GM19324 (cell line): ENCODE measurements at regions not wholly inside any gene's neighbourhood (a gene's known extent, or its start where the extent isn't known, plus 50 kb on each side); places are given as distances from the start of the nearest gene placed in this dataset.

Source experiments
- ATAC-seq: cut with Tn5 transposase; IDR thresholded peaks from one replicate; pipeline ENCODE4 v1.9.1; 2021; ENCODE audit warnings: mild to moderate bottlenecking, moderate library complexity; ENCODE audit not compliant: unreplicated experiment, low FRiP score

DNA sequence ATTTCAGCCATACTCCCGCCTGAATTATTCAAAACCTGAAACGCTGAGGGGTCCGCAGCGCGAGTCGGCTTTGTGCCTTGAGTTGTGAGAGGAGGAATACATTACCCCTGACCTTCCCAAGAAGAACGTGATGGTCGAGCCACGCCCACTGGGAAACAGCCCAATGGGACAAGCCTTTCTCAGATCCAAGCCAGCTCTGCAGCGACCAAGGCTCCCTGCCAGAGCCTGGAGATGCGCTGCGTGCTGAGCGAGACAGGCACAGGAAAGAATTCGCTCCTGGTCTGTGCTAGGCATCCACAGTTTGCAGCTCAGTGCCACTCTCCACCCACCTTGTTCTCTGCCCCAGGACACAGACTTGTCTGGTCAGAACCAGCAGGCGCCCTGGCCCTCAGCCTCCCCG is 74.1 kb upstream of the GLI2 start:
- no peak for ATAC-seq

DNA sequence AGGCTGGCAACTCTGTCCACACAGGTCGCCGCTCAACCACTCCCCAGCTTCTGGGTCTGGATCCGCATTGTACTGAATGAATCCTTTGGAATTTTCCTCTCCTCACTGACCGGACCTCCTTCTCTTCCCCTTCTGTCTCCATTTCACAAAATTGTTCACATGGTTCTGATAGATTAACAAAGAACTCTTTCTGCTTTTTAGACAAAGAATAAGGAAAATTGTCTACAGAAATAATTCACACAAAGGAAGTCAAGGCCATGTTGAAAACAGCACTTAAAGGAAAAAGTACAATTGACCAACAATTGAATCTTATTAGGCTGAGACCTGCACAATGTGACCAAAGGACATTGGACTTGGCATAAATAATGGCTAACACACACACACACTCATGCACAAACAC is 73.6 kb upstream of the GLI2 start:
- no peak for ATAC-seq

DNA sequence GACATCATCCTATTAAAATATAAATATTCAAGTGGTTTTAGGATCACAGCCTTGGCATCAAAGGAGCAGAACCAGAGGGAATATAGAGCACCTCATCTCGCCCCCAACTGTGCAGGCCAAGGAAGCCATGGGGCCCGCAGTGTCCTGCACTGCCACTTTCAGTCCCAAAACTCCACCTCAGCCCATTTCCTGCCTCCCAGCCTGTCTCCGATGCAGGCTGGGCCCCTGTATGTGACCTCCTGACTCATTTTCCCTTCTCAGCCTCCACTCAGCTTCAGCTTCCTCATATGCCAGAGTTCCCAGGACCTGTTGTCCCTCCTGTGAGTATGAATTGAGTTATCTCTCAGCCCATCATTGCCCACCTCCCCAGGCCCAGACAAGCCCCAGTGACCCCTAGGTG is 72.9 kb upstream of the GLI2 start:
- ATAC-seq: no peak

DNA sequence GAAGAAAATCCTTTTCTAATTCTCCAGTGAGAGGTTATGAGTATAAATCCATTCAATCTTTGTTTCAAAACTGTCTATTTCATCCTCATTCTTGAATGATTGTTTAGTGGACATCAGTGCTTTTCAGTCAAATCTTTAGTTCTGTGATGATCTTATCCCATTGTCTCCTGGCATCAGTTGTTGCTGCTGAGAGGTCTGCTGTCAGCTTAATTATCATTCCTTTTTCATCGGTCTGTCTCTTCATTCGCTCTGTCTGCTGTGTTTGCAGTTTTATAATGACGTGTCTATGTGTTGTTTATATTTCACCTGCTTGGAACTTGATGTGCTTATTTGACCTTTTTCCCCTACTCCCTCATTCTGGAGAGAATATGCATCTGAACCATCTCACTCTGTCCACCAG is 69.2 kb upstream of the GLI2 start:
- ATAC-seq: no peak

DNA sequence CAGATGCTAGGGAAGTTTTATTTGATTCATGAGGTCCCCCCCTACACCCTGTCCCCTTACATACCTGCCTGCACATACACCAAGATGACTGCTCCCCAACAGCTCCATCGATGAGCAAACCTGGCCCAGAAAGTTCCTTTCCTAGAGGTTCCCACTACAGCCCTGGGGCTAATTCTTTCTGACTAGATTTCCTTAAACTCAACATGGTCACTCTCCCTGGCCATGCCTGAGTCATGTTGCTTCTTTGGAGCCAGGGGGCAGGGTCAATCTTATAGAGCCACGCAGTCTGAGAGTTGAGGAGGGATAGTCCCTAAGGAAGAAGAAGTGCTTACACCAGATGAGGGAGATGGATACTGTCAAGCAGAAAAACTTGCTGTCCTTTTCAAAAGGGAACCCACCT is 67.7 kb upstream of the GLI2 start:
- ATAC-seq: no peak

DNA sequence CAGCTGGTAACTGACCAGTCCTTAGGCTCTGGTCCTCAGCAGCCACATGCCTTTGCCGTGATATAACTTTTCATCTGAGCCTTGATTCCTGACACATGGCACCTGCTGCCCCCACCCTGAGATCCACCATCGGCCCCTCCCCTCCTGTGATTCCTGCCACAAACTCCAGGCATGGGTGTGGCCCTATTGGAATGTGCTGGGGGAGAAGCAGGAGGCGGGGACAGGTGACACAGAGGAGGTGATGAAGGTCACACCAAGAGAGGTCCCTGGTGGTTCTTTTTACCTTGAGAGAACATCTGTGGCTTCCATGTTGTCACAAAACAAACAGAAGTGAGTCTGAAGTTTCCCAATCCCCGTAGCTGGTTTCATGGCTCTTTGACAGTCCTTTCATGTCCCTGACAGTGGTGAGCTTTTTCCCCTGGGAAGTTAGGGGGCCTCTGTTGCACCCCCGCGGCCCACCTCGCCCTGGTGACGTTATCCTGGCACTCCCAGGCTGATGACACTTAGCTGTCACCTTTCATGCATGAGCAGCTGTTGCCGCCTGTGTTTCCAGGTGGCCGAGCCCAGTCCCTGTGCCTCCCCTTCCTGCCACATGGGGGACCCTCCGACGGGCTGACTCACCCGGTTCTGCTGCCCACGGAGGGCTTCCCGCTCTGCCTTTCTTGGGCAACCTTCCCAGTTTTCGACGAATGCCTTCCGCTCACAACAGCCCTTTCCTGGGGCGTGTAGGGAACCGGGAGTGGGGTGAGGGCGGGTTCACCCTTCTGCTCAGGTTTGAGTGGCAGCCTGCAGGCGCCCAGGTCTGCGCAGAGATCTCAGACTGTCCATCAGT is 66.3 kb upstream of the GLI2 start:
- no peak for ATAC-seq

DNA sequence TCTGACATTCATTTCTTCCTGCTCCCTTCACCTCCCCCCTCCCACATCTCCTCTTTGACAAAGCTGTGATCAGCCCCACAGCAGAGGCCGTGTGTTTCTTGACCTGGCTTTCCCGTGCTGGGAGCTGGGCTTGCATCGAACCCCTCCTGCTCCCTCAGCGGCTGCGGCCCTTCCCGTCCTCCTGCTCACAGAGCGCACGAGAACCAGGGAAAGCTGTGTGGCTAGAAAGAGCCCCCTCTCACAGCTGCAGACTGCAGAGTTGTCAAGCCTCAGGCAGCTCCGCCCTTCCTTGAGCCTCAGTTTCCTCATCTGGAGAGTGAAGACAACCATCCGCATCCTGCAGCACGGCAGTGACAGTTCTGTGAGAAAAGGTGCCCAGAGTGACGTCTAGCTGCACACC is 65.7 kb upstream of the GLI2 start:
- no peak for ATAC-seq

DNA sequence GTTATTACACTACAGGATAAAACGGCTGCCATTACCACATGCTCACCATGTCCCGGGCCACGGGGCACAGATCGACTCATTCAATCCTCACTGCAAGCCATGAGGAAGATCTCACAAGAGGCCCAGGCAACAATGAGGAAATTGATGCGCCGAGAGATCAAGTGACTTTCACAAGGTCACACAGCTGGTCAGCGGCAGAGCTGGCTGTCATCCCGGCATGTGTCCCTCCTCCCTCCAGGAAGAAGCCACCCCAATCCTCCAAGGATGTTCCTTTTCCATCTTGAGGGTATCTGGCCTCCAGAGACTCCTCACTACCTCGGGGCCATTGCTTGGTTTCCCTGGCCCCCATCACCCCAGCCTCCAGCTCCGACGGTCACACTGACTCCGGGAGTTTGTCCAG is 65.3 kb upstream of the GLI2 start:
- no peak for ATAC-seq

DNA sequence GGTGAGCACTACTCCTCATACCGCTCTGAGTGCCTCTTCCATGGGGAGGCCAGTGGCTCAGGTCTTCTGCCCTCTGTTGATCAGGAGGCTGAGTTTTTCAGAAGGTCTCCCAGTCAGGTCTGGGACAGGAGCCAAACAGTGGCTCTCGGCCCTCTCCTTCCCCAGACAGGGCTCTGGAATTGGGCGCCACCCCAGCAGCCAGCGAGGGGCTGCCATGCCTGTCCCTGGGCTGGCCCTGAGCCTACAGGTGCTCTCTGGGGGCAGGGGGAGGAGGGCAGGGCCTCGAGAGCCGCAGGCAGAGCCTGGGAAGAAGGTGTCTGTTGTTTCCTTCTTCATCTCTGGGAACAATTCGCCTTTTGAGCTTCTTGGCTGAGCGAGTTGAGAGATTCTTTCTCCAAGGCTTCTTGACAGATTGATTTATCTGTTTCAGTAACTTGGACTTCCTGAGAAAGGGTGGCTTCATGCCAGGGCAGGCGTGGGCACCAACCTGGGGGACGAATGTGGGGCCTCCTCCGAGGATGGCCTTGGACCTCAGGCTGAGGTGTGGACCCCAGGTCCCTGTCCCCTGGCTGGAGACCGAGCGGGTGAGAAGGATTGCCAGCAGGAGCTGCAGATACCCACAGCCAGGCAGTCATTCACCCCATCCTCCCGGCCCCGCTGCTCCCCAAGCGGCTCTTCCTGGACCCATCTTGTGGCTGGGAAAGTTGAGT is 64.7 kb upstream of the GLI2 start:
- ATAC-seq: no peak

DNA sequence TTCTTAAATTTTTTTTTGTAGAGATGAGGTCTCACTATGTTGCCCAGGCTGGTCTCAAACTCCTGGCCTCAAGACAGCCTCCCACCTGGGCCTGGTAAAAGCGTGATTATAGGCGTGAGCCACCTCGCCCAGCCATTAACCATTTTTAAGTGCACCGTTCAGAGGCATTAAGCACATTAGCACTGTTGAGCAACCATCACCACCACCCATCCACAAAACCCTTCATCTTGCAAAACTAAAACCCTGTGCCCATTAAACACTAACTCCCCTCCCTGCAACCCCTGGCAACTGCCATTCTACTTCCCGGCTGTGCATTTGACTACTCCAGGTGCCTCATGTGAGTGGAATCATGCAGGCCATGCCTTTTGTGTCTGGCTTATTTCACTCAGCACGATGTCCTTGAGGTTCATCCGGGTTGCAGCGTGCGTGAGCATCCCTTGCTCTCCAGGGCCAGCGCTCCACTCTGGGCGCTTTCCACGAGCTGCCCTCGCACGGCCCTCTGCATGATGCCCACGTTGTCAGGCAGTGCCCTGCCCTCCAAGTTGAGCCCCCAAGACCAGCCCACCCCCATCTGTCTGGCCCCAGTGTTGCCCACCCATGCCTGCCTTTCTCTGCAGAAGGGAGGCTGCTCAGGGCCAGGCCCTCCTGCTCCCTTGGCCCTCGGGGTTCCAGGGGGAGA is 63.0 kb upstream of the GLI2 start:
- ATAC-seq: no peak

DNA sequence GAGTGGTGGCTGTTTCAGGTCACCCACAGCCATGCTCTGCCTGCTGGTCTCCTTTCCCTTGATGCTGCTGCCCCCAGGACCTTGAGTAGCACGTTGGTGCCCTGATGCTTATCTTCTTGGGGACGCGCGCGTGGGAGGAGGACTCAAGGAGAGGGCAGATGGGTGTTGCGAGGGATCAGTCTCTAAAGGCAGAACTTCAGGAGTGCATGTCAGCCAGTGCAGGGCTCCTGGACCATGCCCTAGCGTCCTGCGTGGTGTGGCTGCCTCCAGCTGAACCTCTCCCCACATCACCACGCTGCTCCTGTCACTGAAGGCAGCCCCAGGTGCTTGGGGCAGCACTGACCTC is 62.5 kb upstream of the GLI2 start:
- ATAC-seq: no peak

DNA sequence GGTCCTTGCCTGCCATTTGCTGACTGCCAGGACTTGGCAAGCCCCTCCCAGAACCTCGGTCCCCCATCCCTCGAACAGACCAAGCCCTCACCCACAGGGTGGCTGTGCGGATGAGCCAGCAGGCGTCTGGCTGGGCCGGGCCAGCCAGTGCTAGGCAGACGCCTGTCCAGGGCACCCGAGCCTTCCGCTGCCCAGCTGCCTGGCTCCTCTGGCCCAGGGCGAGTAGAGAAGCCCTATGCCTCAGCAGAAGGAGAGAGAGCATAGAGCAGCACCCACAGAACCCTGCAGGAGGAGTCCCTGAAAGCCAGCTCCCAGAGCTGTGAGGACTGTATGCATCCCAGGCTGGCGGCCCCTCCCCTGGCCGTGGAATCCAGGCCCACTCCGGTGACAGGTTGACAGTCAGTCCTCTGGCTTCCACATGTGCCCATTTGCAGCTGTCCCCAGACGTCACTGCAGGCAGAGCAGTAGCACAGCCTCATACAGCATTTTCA is 62.1 kb upstream of the GLI2 start:
- no peak for ATAC-seq

DNA sequence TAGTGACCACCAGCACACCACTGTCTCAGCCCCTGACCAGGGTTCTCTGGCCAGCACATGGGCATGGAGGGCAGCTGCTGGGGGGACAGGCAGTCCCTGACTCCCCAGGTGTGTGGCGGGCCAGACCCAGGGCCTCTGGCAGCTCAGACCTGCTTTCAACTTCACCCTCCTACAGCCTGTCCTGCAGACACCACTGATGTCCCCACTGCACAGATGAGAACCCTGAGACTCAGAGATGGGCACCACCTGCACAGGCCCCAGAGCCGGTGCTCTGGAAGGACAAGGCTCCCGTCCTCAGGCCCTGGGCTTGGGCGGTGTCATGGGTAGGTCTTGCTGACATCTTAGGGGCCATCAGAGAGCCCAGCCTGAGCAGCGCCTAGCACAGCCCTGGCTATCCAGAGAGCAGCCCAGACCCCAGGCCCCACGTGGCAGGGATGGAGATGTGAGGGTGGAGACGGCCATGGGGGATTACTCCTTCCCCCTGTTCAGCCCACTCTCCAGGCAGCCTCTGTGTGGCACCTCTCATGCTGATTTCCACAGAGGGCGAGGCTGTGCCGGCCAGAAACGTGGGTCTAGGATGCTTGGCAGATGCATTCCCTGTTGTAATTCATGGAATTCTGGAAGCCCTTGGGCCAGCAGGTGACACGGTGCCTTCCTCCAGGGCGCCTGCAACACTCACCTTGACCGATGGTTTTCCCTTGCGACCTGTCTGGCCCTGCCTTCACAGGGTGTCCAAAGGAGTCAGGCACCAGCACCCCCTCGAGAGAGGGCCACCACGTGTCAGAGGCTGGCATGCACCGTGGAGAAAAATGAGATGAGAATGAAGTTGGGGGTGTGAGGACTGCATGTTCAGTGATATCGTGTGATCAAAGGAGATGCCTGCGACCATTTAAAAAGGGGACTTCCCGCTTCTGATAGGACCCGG is 61.2 kb upstream of the GLI2 start:
- ATAC-seq: no peak

DNA sequence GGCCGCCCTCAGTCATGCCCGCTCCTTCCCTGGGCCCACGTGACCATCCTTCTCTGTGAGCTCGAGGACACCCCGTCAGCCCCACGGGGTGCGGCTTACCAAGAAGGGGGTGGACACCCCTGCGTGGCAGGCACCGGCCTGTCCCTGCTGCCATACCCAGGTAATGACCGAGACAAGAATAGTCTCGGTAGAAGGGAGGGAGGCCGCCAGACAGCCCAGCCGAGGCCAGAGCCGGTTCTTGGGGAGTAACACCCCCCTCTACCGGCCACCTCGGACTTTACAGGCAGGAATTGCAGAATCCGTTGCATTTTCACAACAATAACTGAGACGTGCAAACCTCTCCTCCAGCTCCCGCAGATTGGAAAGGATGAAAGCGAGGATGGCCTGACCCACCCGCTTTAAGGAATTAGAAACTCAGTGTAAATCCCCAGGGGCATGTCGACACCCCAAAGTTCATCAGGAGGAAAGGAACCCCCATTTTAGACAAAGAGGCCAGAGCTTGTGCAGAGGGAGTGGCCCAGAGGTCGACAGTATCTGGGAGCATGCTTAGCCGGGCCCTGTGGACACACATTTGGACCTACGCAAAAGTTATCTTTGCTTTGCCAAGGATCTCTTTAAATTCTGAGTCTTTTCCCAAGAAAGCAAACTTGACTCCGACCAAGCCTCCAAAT is 60.1 kb upstream of the GLI2 start:
- no peak for ATAC-seq

DNA sequence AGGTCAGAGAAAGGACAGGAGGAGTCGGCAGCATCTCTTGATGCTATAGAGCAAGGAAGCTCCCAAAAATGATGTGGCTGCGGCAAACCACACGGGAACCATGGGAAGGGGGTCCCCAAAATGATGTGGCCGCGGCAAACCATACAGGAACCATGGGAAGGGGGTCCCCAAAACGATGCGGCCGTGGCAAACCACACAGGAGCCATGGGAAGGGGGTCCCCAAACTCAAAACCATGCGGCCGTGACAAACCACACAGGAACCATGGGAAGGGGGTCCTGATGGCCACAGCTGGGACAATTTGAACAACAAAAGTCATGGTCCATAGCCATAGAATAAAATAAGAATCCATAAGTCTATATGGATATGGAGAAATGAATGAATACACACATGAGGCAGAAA is 58.4 kb upstream of the GLI2 start:
- ATAC-seq: no peak

DNA sequence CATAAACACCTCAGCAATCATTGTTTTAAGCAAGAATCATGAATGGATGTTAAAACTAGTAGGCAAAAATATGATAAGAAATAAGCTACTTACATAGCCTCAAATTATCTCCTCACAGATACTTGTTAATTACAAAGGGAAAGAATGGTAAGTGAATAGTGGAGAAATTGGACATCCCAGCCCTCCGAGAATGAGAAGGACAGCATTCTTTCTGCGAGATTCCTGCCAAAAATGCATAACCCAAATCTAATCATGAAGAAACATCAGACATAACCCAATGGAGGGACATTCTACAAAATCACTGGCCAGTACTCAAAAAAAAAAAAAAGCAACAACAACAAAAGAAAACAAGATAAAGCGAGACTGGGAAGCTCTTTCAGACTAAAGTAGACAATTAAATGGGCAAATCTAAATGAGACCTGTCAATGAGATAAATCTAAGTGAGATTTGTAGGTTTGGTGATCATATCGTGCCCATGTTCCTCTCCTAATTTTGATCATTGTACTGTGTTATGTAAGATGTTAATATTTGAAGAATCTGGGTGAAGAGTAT is 57.9 kb upstream of the GLI2 start:
- no peak for ATAC-seq

DNA sequence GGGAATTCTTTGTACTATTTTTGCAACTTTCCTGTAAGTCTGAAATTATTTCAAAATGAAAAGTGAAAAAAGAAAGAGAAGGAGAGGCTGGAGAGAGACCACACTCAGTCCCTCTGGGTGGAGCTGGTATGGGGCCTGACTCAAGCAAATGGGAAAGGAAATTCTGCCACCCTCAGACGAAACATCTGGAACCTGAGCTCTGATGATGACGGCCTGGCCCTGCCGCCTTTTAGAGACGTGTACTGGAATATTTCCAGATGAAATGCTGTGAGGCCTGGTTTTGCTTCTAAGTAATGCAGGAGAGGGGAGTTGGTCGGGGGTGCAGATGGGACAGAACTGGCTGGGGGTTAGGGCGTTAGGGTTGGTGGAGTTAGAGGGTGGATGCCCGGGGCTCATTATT is 57.4 kb upstream of the GLI2 start:
- no peak for ATAC-seq

DNA sequence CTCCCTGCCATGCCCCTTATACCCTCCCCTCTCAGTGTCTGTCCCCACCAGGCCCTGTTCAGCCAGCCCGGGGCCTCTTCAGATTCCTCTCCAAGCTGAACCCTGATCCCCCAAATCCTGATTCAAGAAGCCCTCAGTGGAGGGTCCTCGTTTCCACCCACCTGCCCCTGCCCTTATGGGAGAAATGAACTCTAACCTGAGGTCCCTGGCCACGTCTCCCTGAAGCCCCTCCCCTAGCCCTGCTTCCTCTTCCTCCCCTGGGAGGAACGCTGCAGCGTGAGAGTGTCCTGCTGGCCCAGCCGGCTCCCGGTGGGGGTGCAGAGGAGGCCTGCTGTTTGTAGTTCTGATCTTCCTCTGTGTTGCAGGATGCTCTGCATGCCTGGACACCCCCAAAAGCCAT is 56.7 kb upstream of the GLI2 start:
- no peak for ATAC-seq

DNA sequence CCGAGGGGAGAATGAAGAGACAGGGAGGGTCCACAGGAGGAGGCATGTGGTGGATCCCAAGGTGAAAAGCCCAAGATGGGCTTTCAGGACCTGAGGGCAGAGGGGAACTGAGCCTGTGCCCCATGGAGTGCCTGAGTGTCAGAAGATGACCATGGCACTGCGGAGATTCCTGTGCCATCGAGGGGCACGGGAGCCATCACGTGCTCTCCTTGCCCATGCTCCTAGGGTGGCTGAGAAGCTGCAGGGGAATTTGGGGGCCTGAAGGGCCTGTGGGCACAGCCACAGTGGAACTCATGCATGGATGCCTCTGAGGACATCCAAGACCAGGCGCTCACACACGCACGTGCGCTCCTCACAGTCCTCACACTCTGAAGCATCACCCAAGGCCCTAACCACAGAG is 56.1 kb upstream of the GLI2 start:
- no peak for ATAC-seq
